ENCODE measurements at regions not wholly inside any gene's neighbourhood (a gene's known extent, or its start where the extent isn't known, plus 50 kb on each side); places are given as distances from the start of the nearest gene placed in this dataset.

GRCh38 chr1:38127428-38127827, 80.8 kb upstream of the POU3F1 start:
- no peak for TF ChIP-seq POLR2AphosphoS5 (IDR thresholded peaks at IDR 0.05)
- TF ChIP-seq CTCF (IDR thresholded peaks at IDR 0.05 in 8 of 11, conservative IDR thresholded peaks at IDR 0.05 in 3 of 11), result no peak

Measured in spleen (tissue), 7 donors.